Tibial artery (tissue), 4 donors: ENCODE measurements at regions not wholly inside any gene's neighbourhood (a gene's known extent, or its start where the extent isn't known, plus 50 kb on each side); places are given as distances from the start of the nearest gene placed in this dataset.

Source experiments
- DNase-seq, 2 donors: peaks; one replicate each; pipeline ENCODE4 v3.0.0-alpha.2; 2019
- H3K27ac ChIP-seq, 2 donors: fragments of 200-600 bp; sonication (generic) in 1 of 2; 1 replicate in 1 of 2; 2 replicates in 1 of 2; pipeline ENCODE4 v1.5.1; 2018 to 2019; ENCODE audit warnings: mild to moderate bottlenecking in 1 of 2
- H3K27me3 ChIP-seq, 2 donors: fragments of 200-600 bp; sonication (generic) in 1 of 2; one replicate each; pipeline versions ENCODE4 v1.5.1 to v1.6.0; 2016 to 2019
- H3K36me3 ChIP-seq, 3 donors: fragments of 200-600 bp; sonication (generic) in 2 of 3; one replicate each; pipeline ENCODE4 v1.5.1; 2016 to 2019; ENCODE audit warnings: mild to moderate bottlenecking in 2 of 3
- H3K4me1 ChIP-seq, 4 donors: fragments of 200-600 bp; sonication (generic) in 2 of 4; 1 replicate in 3 of 4; 2 replicates in 1 of 4; pipeline ENCODE4 v1.5.1; 2016 to 2019
- H3K4me3 ChIP-seq, 2 donors: fragments of 200-600 bp; sonication (generic) in 1 of 2; 1 replicate in 1 of 2; 2 replicates in 1 of 2; pipeline ENCODE4 v1.5.1; 2018 to 2019; ENCODE audit warnings: mild to moderate bottlenecking in 2 of 2
- H3K9me3 ChIP-seq, 3 donors: fragments of 200-600 bp; sonication (generic) in 1 of 3; one replicate each; pipeline ENCODE4 v1.5.1; 2016 to 2019
- CTCF ChIP-seq, 2 experiments: fragments of 200-600 bp in 1 of 2; fragments of 450-650 bp in 1 of 2; IDR thresholded peaks; one replicate each; pipeline ENCODE4 v1.5.1; 2017 to 2019; ENCODE audit warnings: antibody characterized with exemption in 2 of 2, mild to moderate bottlenecking in 1 of 2, moderate library complexity in 1 of 2
- intact Hi-C: fragments of 100-400 bp; cut with DNase I; formaldehyde crosslinking; loops from one replicate; pipeline ENCODE4 v1.15.0; 2023; ENCODE audit warnings: low total_unique reads

- DNase-seq, result no peak
These were observed 309.8 kb downstream of the TAF11L14 start for GRCh38 chr5:17944046-17944445.

DNA sequence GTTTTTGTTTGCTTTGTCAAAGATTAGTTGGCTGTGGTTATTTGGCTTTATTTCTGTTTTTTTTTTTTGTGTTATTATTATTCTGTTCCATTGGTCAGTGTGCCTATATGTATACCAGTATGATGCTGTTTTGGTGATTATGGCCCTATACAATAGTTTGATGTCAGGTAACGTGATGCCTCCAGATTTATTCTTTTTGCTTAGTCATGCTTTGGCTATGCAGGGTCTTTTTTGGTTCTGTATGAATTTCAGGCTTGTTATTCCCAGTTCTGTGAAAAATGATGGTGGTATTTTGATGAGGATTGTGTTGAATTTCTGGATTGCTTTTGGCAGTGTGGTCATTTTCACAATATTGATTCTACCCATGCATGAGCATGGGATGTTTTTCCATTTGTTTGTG lies 312.8 kb downstream of the TAF11L14 start:
- DNase-seq, result no peak
- Histone ChIP-seq H3K4me1 (no peaks in the 10 kb centered on the region), H3K9me3 (peaks cover 0 to 5% (median 0%) of the 10 kb centered on the region in 3 donors), H3K27ac (no peak overlapping the region), H3K27me3 (no peaks in the 10 kb centered on the region), H3K4me3 (no peak overlapping the region), H3K36me3 (no peaks in the 10 kb centered on the region)
- no peak for TF ChIP-seq CTCF (IDR thresholded peaks at IDR 0.05)
- intact Hi-C loops, result no loop called here

More at GRCh38 chr5:17944046-17944445, 309.8 kb downstream of the TAF11L14 start:
- Histone ChIP-seq H3K27ac (no peak overlapping the region), H3K36me3 (no peaks in the 10 kb centered on the region), H3K4me1 (no peaks in the 10 kb centered on the region), H3K9me3 (peaks cover 0 to 5% (median 0%) of the 10 kb centered on the region in 3 donors), H3K27me3 (no peaks in the 10 kb centered on the region), H3K4me3 (no peak overlapping the region)
- intact Hi-C loops, result no loop called here
- TF ChIP-seq CTCF (IDR thresholded peaks at IDR 0.05), result no peak

DNA sequence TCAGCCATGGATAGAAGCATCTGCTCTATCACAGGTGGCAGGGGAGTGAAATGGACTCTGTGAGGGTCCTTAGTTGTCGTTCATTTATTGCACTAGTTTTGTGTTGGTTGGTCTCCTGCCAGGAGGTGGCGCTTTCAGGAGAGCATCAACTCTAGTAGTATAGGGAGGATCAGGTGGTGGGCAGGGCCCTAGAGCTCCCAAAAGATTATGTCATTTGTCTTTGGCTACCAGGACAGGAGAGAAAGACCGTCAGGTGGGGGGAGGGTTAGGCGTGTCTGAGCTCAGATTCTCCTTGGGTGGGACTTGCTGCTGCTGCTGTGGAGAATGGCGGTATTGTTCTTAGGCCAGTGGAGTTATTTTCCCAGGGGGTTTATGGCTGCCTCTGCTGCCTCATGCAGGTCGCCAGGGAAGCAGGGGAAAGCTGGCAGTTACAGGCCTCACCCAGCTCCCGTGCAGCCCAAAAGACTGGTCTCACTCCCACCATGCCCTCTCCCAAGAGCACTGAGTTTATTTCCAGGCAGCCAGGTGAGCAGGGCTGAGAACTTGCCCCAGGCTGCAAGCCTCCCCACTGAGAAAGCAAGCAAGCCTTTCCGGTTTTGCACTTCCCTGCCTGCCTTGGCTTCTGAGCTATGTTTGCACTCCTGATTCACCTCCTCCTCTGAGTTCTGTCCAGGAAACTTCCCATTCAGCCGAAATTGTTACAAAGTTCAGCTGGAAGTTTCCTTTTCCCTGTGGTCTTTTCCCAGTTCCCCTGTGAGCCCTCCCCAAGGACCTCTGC lies 317.3 kb downstream of the TAF11L14 start:
- TF ChIP-seq CTCF (IDR thresholded peaks at IDR 0.05), result no peak
- H3K4me1 ChIP-seq, result no peaks in the 10 kb centered on the region
- H3K27me3 ChIP-seq, result no peaks in the 10 kb centered on the region
- no peak overlapping the region for H3K4me3 ChIP-seq
- no peaks in the 10 kb centered on the region for H3K36me3 ChIP-seq
- no peak for DNase-seq
- H3K27ac ChIP-seq, result no peak overlapping the region
- intact Hi-C loops, result no loop called here
- no peaks in the 10 kb centered on the region for H3K9me3 ChIP-seq

GRCh38 chr5:17952231-17952630 lies 318.0 kb downstream of the TAF11L14 start:
- H3K36me3 ChIP-seq, result no peaks in the 10 kb centered on the region
- H3K4me1 ChIP-seq, result no peaks in the 10 kb centered on the region
- no peaks in the 10 kb centered on the region for H3K27me3 ChIP-seq
- intact Hi-C loops, result no loop called here
- no peak overlapping the region for H3K4me3 ChIP-seq
- no peak for TF ChIP-seq CTCF (IDR thresholded peaks at IDR 0.05)
- H3K27ac ChIP-seq, result no peak overlapping the region
- DNase-seq, result no peak
- no peaks in the 10 kb centered on the region for H3K9me3 ChIP-seq

DNA sequence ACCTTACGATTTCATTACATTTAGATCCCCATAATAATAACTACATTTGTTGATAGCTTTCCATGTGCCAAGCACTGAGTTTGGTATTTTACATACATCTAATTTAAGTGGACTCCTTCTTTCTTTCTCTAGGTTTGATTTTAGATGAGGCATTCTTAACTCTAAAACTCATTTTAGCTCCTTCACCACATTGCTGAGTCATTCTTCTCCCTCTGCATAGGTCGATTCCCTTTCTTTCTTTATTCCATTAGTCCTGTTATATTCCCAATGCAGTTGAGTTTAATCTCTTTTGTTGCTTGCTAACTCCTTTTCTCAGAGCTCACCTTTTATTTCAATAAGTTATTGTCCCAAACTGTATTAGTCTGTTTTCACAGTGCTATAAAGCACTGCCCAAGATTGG lies 329.8 kb downstream of the TAF11L14 start:
- no peak overlapping the region for H3K4me3 ChIP-seq
- H3K27ac ChIP-seq, result no peak overlapping the region
- H3K4me1 ChIP-seq, result no peaks in the 10 kb centered on the region
- H3K36me3 ChIP-seq, result no peaks in the 10 kb centered on the region
- no peaks in the 10 kb centered on the region for H3K27me3 ChIP-seq
- H3K9me3 ChIP-seq, result no peaks in the 10 kb centered on the region
- TF ChIP-seq CTCF (IDR thresholded peaks at IDR 0.05), result no peak
- intact Hi-C loops, result no loop called here
- no peak for DNase-seq
